SU-DHL-6 (cell line): ENCODE measurements at regions not wholly inside any gene's neighbourhood (a gene's known extent, or its start where the extent isn't known, plus 50 kb on each side); places are given as distances from the start of the nearest gene placed in this dataset.

ENCODE experiments used
- CTCF ChIP-seq: fragments of 200-600 bp; sonication (generic); IDR thresholded peaks from one replicate; pipeline ENCODE4 v1.5.1; 2017; ENCODE audit warnings: antibody characterized with exemption, mild to moderate bottlenecking, low read length, moderate library complexity; ENCODE audit not compliant: insufficient read depth, poor library complexity, severe bottlenecking
- EZH2phosphoT487 ChIP-seq: fragments of 200-600 bp; sonication (generic), shearing (Covaris generic); conservative IDR thresholded peaks from 2 replicates; pipeline ENCODE4 v1.6.1; 2018; ENCODE audit warnings: mild to moderate bottlenecking, antibody characterized with exemption, low read length, moderate library complexity, mixed read lengths

DNA sequence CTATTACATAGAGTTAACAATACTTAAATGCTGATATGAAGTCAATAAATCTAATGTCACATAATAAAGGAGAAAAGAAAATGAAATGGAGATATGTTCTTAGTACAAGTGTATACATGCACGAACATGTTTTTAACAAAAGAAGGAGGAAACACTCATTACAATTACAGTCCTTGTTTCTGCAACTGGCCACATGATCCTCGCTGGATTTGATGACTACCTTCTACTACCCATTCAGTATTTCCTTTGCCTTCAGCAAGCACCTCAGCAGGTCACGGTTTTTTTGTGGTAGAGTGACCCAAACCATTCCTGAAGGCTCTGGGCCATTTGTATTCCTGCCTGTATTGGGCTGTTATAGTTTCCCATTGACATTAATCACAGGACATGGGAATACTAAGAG, 172.8 kb upstream of the CXADR start:
- no peak for TF ChIP-seq CTCF
- TF ChIP-seq EZH2phosphoT487 = no peak
